Astrocyte (in vitro differentiated cells and primary cell): ENCODE measurements at regions not wholly inside any gene's neighbourhood (a gene's known extent, or its start where the extent isn't known, plus 50 kb on each side); places are given as distances from the start of the nearest gene placed in this dataset.

Experiments used
- DNase-seq: peaks from one replicate; pipeline ENCODE4 v3.0.0-alpha.2; 2010; ENCODE audit warnings: low read depth
- FAIRE-seq: peaks from 2 replicates; lab custom pipeline; 2011; peaks lifted over from hg19 to GRCh38; lab: Jason Lieb, UNC
- H2AFZ ChIP-seq: 2 replicates; pipeline ENCODE4 v1.6.0; 2012; ENCODE audit warnings: low read depth, low read length, inconsistent platforms
- H3K27ac ChIP-seq: 2 replicates; pipeline ENCODE4 v1.5.1; 2011; ENCODE audit warnings: low read depth, low read length, inconsistent platforms
- H3K27me3 ChIP-seq: 2 replicates; pipeline ENCODE4 v1.6.0; 2011; ENCODE audit warnings: low read length, inconsistent platforms; ENCODE audit not compliant: insufficient read depth
- H3K36me3 ChIP-seq: 2 replicates; pipeline ENCODE4 v1.5.1; 2011; ENCODE audit warnings: low read length, inconsistent platforms; ENCODE audit not compliant: insufficient read depth
- H3K4me1 ChIP-seq: 2 replicates; pipeline ENCODE4 v1.5.1; 2011; ENCODE audit warnings: low read length, inconsistent platforms; ENCODE audit not compliant: insufficient read depth
- H3K4me2 ChIP-seq: 2 replicates; pipeline ENCODE4 v1.6.0; 2012; ENCODE audit warnings: low read length, inconsistent platforms
- H3K4me3 ChIP-seq: 2 replicates; pipeline ENCODE4 v1.5.1; 2011; ENCODE audit warnings: low read depth, mild to moderate bottlenecking, low read length, inconsistent platforms; ENCODE audit not compliant: insufficient read depth
- H3K79me2 ChIP-seq: 2 replicates; pipeline ENCODE4 v1.6.0; 2012; ENCODE audit warnings: mild to moderate bottlenecking, low read length, inconsistent platforms; ENCODE audit not compliant: insufficient read depth
- H3K9ac ChIP-seq: 2 replicates; pipeline ENCODE4 v1.6.0; 2012; ENCODE audit warnings: mild to moderate bottlenecking, low read length, inconsistent platforms
- H3K9me3 ChIP-seq: 2 replicates; pipeline ENCODE4 v1.5.1; 2012; ENCODE audit warnings: low read depth, mild to moderate bottlenecking, low read length, inconsistent platforms; ENCODE audit not compliant: insufficient read depth
- H4K20me1 ChIP-seq: 2 replicates; pipeline ENCODE4 v1.6.0; 2012; ENCODE audit warnings: low read length, inconsistent platforms; ENCODE audit not compliant: insufficient read depth
- H3K27ac Mint-ChIP-seq: one replicate; pipeline ENCODE4 v1.8.0; 2021; ENCODE audit warnings: mild to moderate bottlenecking, mixed read lengths; ENCODE audit not compliant: unreplicated experiment
- H3K27me3 Mint-ChIP-seq: one replicate; pipeline ENCODE4 v1.8.0; 2021; ENCODE audit warnings: low read depth, mixed read lengths; ENCODE audit not compliant: unreplicated experiment
- H3K36me3 Mint-ChIP-seq: one replicate; pipeline ENCODE4 v1.8.0; 2021; ENCODE audit warnings: low read depth, mixed read lengths; ENCODE audit not compliant: unreplicated experiment
- H3K4me1 Mint-ChIP-seq: one replicate; pipeline ENCODE4 v1.8.0; 2021; ENCODE audit warnings: low read depth, mixed read lengths; ENCODE audit not compliant: unreplicated experiment
- H3K4me3 Mint-ChIP-seq: one replicate; pipeline ENCODE4 v1.8.0; 2021; ENCODE audit warnings: mild to moderate bottlenecking, moderate library complexity, mixed read lengths; ENCODE audit not compliant: unreplicated experiment
- H3K9me3 Mint-ChIP-seq: one replicate; pipeline ENCODE4 v1.8.0; 2021; ENCODE audit warnings: mild to moderate bottlenecking, mixed read lengths; ENCODE audit not compliant: unreplicated experiment
- CTCF ChIP-seq: IDR thresholded peaks from 2 replicates; pipeline ENCODE4 v1.5.1; 2011; ENCODE audit warnings: low read depth, mild to moderate bottlenecking, inconsistent platforms, low read length, moderate library complexity; ENCODE audit not compliant: insufficient read depth
- EZH2 ChIP-seq: IDR thresholded peaks from 2 replicates; pipeline ENCODE4 v1.6.1; 2012; ENCODE audit warnings: mild to moderate bottlenecking, low read length, inconsistent platforms; ENCODE audit not compliant: insufficient read depth

GRCh38 chr19:31204115-31204514 lies 145.1 kb downstream of the TSHZ3 start:
- Mint-ChIP-seq H3K4me1 (no peaks in the 10 kb centered on the region), H3K36me3 (no peaks in the 10 kb centered on the region), H3K27ac (no peak overlapping the region), H3K4me3 (no peak overlapping the region), H3K9me3 (no peaks in the 10 kb centered on the region), H3K27me3 (peaks cover 27% of the 10 kb centered on the region)
- Histone ChIP-seq H2AFZ (no peak overlapping the region), H3K4me2 (no peak overlapping the region), H3K9ac (no peak overlapping the region), H4K20me1 (no peaks in the 10 kb centered on the region), H3K27me3 (no peaks in the 10 kb centered on the region), H3K27ac (no peak overlapping the region), H3K79me2 (no peaks in the 10 kb centered on the region), H3K9me3 (no peaks in the 10 kb centered on the region), H3K36me3 (no peaks in the 10 kb centered on the region), H3K4me3 (no peak overlapping the region), H3K4me1 (no peaks in the 10 kb centered on the region)
- TF ChIP-seq EZH2 (no peak), CTCF (no peak)
- DNase-seq (no peak), FAIRE-seq (no peak)

GRCh38 chr19:31185261-31185660 lies 164.0 kb downstream of the TSHZ3 start:
- H3K27me3 Mint-ChIP-seq, result peaks cover 14% of the 10 kb centered on the region
- no peak for FAIRE-seq
- no peak overlapping the region for H3K27ac ChIP-seq
- no peaks in the 10 kb centered on the region for H3K79me2 ChIP-seq
- peaks cover 2% of the 10 kb centered on the region for H3K9me3 Mint-ChIP-seq
- H3K4me3 Mint-ChIP-seq, result no peak overlapping the region
- no peak for DNase-seq
- no peaks in the 10 kb centered on the region for H3K36me3 ChIP-seq
- H3K27me3 ChIP-seq, result no peaks in the 10 kb centered on the region
- H3K4me1 Mint-ChIP-seq, result no peaks in the 10 kb centered on the region
- H3K9ac ChIP-seq, result no peak overlapping the region
- no peak overlapping the region for H2AFZ ChIP-seq
- no peaks in the 10 kb centered on the region for H3K9me3 ChIP-seq
- H3K4me3 ChIP-seq, result no peak overlapping the region
- H3K4me1 ChIP-seq, result no peaks in the 10 kb centered on the region
- H4K20me1 ChIP-seq, result no peaks in the 10 kb centered on the region
- TF ChIP-seq CTCF, result no peak
- no peak for TF ChIP-seq EZH2
- H3K27ac Mint-ChIP-seq, result no peak overlapping the region
- no peak overlapping the region for H3K4me2 ChIP-seq
- no peaks in the 10 kb centered on the region for H3K36me3 Mint-ChIP-seq

GRCh38 chr19:31181535-31181934 lies 167.7 kb downstream of the TSHZ3 start:
- Histone ChIP-seq H3K36me3 (no peaks in the 10 kb centered on the region), H3K4me1 (no peaks in the 10 kb centered on the region), H3K79me2 (no peaks in the 10 kb centered on the region), H3K27me3 (no peaks in the 10 kb centered on the region), H3K27ac (no peak overlapping the region), H3K9me3 (no peaks in the 10 kb centered on the region), H2AFZ (no peak overlapping the region), H3K4me2 (no peak overlapping the region), H3K9ac (no peak overlapping the region), H4K20me1 (no peaks in the 10 kb centered on the region), H3K4me3 (no peak overlapping the region)
- TF ChIP-seq CTCF, result no peak
- no peak for TF ChIP-seq EZH2
- no peaks in the 10 kb centered on the region for H3K4me1 Mint-ChIP-seq
- H3K9me3 Mint-ChIP-seq, result peaks cover 6% of the 10 kb centered on the region
- H3K27ac Mint-ChIP-seq, result no peak overlapping the region
- no peak for DNase-seq
- FAIRE-seq, result no peak
- H3K27me3 Mint-ChIP-seq, result peaks cover 29% of the 10 kb centered on the region
- no peaks in the 10 kb centered on the region for H3K36me3 Mint-ChIP-seq
- no peak overlapping the region for H3K4me3 Mint-ChIP-seq
